SH-SY5Y (cell line): ENCODE measurements at regions not wholly inside any gene's neighbourhood (a gene's known extent, or its start where the extent isn't known, plus 50 kb on each side); places are given as distances from the start of the nearest gene placed in this dataset.

Source experiments
- GATA2 ChIP-seq: IDR thresholded peaks from 2 replicates; pipeline ENCODE4 v1.6.1; 2011; ENCODE audit warnings: mild to moderate bottlenecking, low read depth, low read length
- GATA3 ChIP-seq: IDR thresholded peaks from 2 replicates; pipeline ENCODE4 v1.6.1; 2011; ENCODE audit warnings: low read depth, mild to moderate bottlenecking, low read length, moderate library complexity

GRCh38 chr14:97912217-97912616 is 1115.0 kb downstream of the VRK1 start:
- TF ChIP-seq GATA2 (no peak), GATA3 (no peak)
